Bronchial epithelial cell (primary cell): ENCODE measurements at regions not wholly inside any gene's neighbourhood (a gene's known extent, or its start where the extent isn't known, plus 50 kb on each side); places are given as distances from the start of the nearest gene placed in this dataset.
"Not testable (repeated sequence)": the region's sequence is repeated elsewhere in the genome, so short reads cannot be mapped to it uniquely, and the experiment has no call there.

Experiments
- DNase-seq: peaks from one replicate; pipeline ENCODE4 v3.0.0-alpha.2; 2010; ENCODE audit warnings: low read depth
- FAIRE-seq: peaks from 2 replicates; lab custom pipeline; 2011; peaks lifted over from hg19 to GRCh38; lab: Jason Lieb, UNC
- H3K27me3 ChIP-seq: 2 replicates; pipeline ENCODE4 v1.5.1; 2011; ENCODE audit warnings: low read length; ENCODE audit not compliant: control insufficient read depth, insufficient read depth
- H3K36me3 ChIP-seq: 2 replicates; pipeline ENCODE4 v1.5.1; 2011; ENCODE audit warnings: low read length; ENCODE audit not compliant: control insufficient read depth, insufficient read depth
- H3K4me3 ChIP-seq: 2 replicates; pipeline ENCODE4 v1.5.1; 2011; ENCODE audit warnings: mild to moderate bottlenecking, low read depth, low read length, control low read depth
- CTCF ChIP-seq: IDR thresholded peaks from 2 replicates; pipeline ENCODE4 v1.5.1; 2011; ENCODE audit warnings: mild to moderate bottlenecking, moderate library complexity, low read length, control low read depth, inconsistent platforms; ENCODE audit not compliant: insufficient read depth, severe bottlenecking

- DNase-seq: peak; percentile 71
- Histone ChIP-seq H3K4me3 (no peak overlapping the region), H3K36me3 (no peaks in the 10 kb centered on the region), H3K27me3 (no peaks in the 10 kb centered on the region)
- TF ChIP-seq CTCF: no peak
- FAIRE-seq: no peak
These were observed 65.5 kb upstream of the KLF7 start for GRCh38 chr2:207231106-207231865.

- no peak for FAIRE-seq
- no peak for TF ChIP-seq CTCF
These were observed 66.2 kb upstream of the KLF7 start for GRCh38 chr2:207231967-207232366.

GRCh38 chr2:207233141-207233540 lies 67.4 kb upstream of the KLF7 start:
- not testable (repeated sequence) for FAIRE-seq, H3K4me3 ChIP-seq, DNase-seq, H3K36me3 ChIP-seq, H3K27me3 ChIP-seq

More at GRCh38 chr2:207231967-207232366, 66.2 kb upstream of the KLF7 start:
- no peak for DNase-seq
- H3K27me3 ChIP-seq: no peaks in the 10 kb centered on the region
- H3K36me3 ChIP-seq: no peaks in the 10 kb centered on the region
- H3K4me3 ChIP-seq: no peak overlapping the region

- no peaks in the 10 kb centered on the region for H3K27me3 ChIP-seq
- H3K4me3 ChIP-seq: no peak overlapping the region
- FAIRE-seq: peak; percentile 18
- no peak for DNase-seq
- H3K36me3 ChIP-seq: no peaks in the 10 kb centered on the region
- no peak for TF ChIP-seq CTCF
These were observed 68.0 kb upstream of the KLF7 start for GRCh38 chr2:207233731-207234130.

GRCh38 chr2:207235621-207236020 lies 69.9 kb upstream of the KLF7 start:
- no peaks in the 10 kb centered on the region for H3K36me3 ChIP-seq
- no peak for TF ChIP-seq CTCF
- DNase-seq (no peak), FAIRE-seq (peak; percentile 84)
- H3K4me3 ChIP-seq: no peak overlapping the region
- no peaks in the 10 kb centered on the region for H3K27me3 ChIP-seq

GRCh38 chr2:207236156-207236935 lies 70.6 kb upstream of the KLF7 start:
- H3K4me3 ChIP-seq: no peak overlapping the region
- TF ChIP-seq CTCF: no peak
- no peaks in the 10 kb centered on the region for H3K27me3 ChIP-seq
- no peaks in the 10 kb centered on the region for H3K36me3 ChIP-seq
- no peak for FAIRE-seq
- no peak for DNase-seq
